H1 (cell line): ENCODE measurements at regions not wholly inside any gene's neighbourhood (a gene's known extent, or its start where the extent isn't known, plus 50 kb on each side); places are given as distances from the start of the nearest gene placed in this dataset.

Source experiments
- CTCF ChIA-PET: fragments of 300-600 bp; sonication (Branson Sonifier 250); formaldehyde crosslinking; loops from one replicate; lab custom pipeline; 2021; ENCODE audit not compliant: partially characterized antibody; lab: Charles Lee
- POLR2A ChIA-PET: fragments of 300-600 bp; sonication (Branson Sonifier 250); formaldehyde crosslinking; loops from one replicate; lab custom pipeline; 2021; ENCODE audit warnings: inconsistent platforms; ENCODE audit not compliant: partially characterized antibody; lab: Charles Lee
- DNase-seq, 2 experiments: peaks; one replicate each; pipeline versions ENCODE4 v3.0.0 to v3.0.0-alpha.2; 2010 to 2022; ENCODE audit warnings: low spot score in 2 of 2, low read depth in 1 of 2, mixed read lengths in 1 of 2
- FAIRE-seq: peaks from 2 replicates; lab custom pipeline; 2011; peaks lifted over from hg19 to GRCh38; lab: Jason Lieb, UNC
- H2AFZ ChIP-seq: 2 replicates; pipeline ENCODE4 v1.8.1; 2012; ENCODE audit warnings: low read length, inconsistent platforms
- H2AK5ac ChIP-seq: 2 replicates; pipeline ENCODE4 v1.6.1; 2013; ENCODE audit warnings: low read depth, low read length
- H2BK120ac ChIP-seq: replicated peaks from 2 replicates; pipeline ENCODE3; 2013; ENCODE audit warnings: low read depth, low read length, inconsistent platforms
- H2BK12ac ChIP-seq: 2 replicates; pipeline ENCODE4 v1.6.1; 2013; ENCODE audit warnings: low read depth, low read length
- H2BK15ac ChIP-seq: 2 replicates; pipeline ENCODE4 v1.6.1; 2013; ENCODE audit warnings: low read length
- H2BK20ac ChIP-seq: 2 replicates; pipeline ENCODE4 v1.6.1; 2013; ENCODE audit warnings: low read length
- H2BK5ac ChIP-seq: 2 replicates; pipeline ENCODE4 v1.6.1; 2013; ENCODE audit warnings: low read depth, low read length
- H3K14ac ChIP-seq: 2 replicates; pipeline ENCODE4 v1.6.1; 2013; ENCODE audit warnings: inconsistent platforms; ENCODE audit not compliant: insufficient read length
- H3K18ac ChIP-seq: 2 replicates; pipeline ENCODE4 v1.6.1; 2013; ENCODE audit warnings: low read length; ENCODE audit errors: extremely low read depth
- H3K23ac ChIP-seq: 2 replicates; pipeline ENCODE4 v1.6.1; 2013; ENCODE audit warnings: inconsistent platforms; ENCODE audit not compliant: insufficient read length
- H3K23me2 ChIP-seq: 2 replicates; pipeline ENCODE4 v1.6.1; 2013; ENCODE audit warnings: low read depth, low read length
- H3K27ac ChIP-seq: 2 replicates; pipeline ENCODE4 v1.6.1; 2011; ENCODE audit warnings: low read depth, low read length, inconsistent platforms
- H3K27me3 ChIP-seq, 4 experiments: replicated peaks in 1 of 4; 1 replicate in 1 of 4; 2 replicates in 3 of 4; pipeline versions ENCODE4 v1.6.1 to v1.8.1; 2011 to 2013; ENCODE audit warnings: low read length in 3 of 4, mild to moderate bottlenecking in 3 of 4, inconsistent platforms in 2 of 4, mixed read lengths in 2 of 4, moderate library complexity in 1 of 4; ENCODE audit not compliant: control insufficient read depth in 3 of 4, insufficient read depth in 3 of 4; ENCODE audit errors: extremely low read depth in 1 of 4
- H3K36me3 ChIP-seq, 4 experiments: 2 replicates each; pipeline versions ENCODE4 v1.6.1 to v1.8.1; 2011 to 2013; ENCODE audit warnings: mild to moderate bottlenecking in 4 of 4, low read length in 3 of 4, moderate library complexity in 2 of 4, control low read depth in 1 of 4, inconsistent platforms in 1 of 4; ENCODE audit not compliant: insufficient read depth in 4 of 4, control insufficient read depth in 2 of 4
- H3K4ac ChIP-seq: replicated peaks from 2 replicates; pipeline ENCODE3; 2013; ENCODE audit warnings: low read length, low read depth, mixed read lengths, inconsistent platforms; ENCODE audit not compliant: insufficient read length
- H3K4me1 ChIP-seq, 4 experiments: replicated peaks in 1 of 4; 1 replicate in 1 of 4; 2 replicates in 3 of 4; pipeline versions ENCODE4 v1.6.1 to v1.8.1; 2011 to 2013; ENCODE audit warnings: low read length in 3 of 4, inconsistent platforms in 2 of 4, mixed read lengths in 1 of 4; ENCODE audit not compliant: insufficient read depth in 4 of 4, control insufficient read depth in 3 of 4
- H3K4me2 ChIP-seq, 2 experiments: 2 replicates each; pipeline versions ENCODE4 v1.6.1 to v1.8.1; 2011 to 2013; ENCODE audit warnings: low read depth in 2 of 2, low read length in 2 of 2, control low read depth in 1 of 2, inconsistent platforms in 1 of 2, mild to moderate bottlenecking in 1 of 2; ENCODE audit not compliant: insufficient read depth in 1 of 2
- H3K4me3 ChIP-seq, 4 experiments: fragments of 200-600, 300-600 bp in 1 of 4; sonication (generic), shearing (Covaris generic), sonication (Bioruptor Twin) in 1 of 4; 2 replicates each; pipeline versions ENCODE4 v1.5.1 to v1.8.1; 2011 to 2016; ENCODE audit warnings: low read length in 4 of 4, low read depth in 3 of 4, control low read depth in 2 of 4, inconsistent platforms in 2 of 4, mild to moderate bottlenecking in 2 of 4, mixed read lengths in 1 of 4, moderate library complexity in 1 of 4; ENCODE audit not compliant: insufficient read depth in 2 of 4; ENCODE audit errors: extremely low read depth in 1 of 4
- H3K56ac ChIP-seq: replicated peaks from 2 replicates; pipeline ENCODE3; 2013; ENCODE audit warnings: low read depth, mild to moderate bottlenecking, mixed read lengths, low read length, inconsistent platforms; ENCODE audit not compliant: insufficient read length
- H3K79me1 ChIP-seq: 2 replicates; pipeline ENCODE4 v1.6.1; 2013; ENCODE audit warnings: low read depth, low read length, control low read depth
- H3K79me2 ChIP-seq, 2 experiments: 2 replicates each; pipeline versions ENCODE4 v1.6.1 to v1.8.1; 2012 to 2013; ENCODE audit warnings: low read length in 2 of 2, mild to moderate bottlenecking in 2 of 2, inconsistent platforms in 1 of 2; ENCODE audit not compliant: insufficient read depth in 2 of 2, control insufficient read depth in 1 of 2
- H3K9ac ChIP-seq, 4 experiments: replicated peaks in 1 of 4; 1 replicate in 1 of 4; 2 replicates in 3 of 4; pipeline versions ENCODE4 v1.6.1 to v1.8.1; 2011 to 2013; ENCODE audit warnings: low read depth in 3 of 4, low read length in 3 of 4, control low read depth in 2 of 4, mild to moderate bottlenecking in 2 of 4, moderate library complexity in 2 of 4, inconsistent platforms in 1 of 4; ENCODE audit errors: extremely low read depth in 1 of 4
- H3K9me3 ChIP-seq, 2 experiments: 2 replicates each; pipeline versions ENCODE4 v1.6.1 to v1.8.1; 2012 to 2013; ENCODE audit warnings: mild to moderate bottlenecking in 2 of 2, moderate library complexity in 2 of 2, control low read depth in 1 of 2, inconsistent platforms in 1 of 2, low read depth in 1 of 2, low read length in 1 of 2, mixed read lengths in 1 of 2; ENCODE audit not compliant: insufficient read depth in 2 of 2
- H4K20me1 ChIP-seq, 2 experiments: replicated peaks in 1 of 2; 2 replicates each; pipeline versions ENCODE3 to v1.8.1; 2011 to 2013; ENCODE audit warnings: inconsistent platforms in 2 of 2, low read length in 2 of 2, mild to moderate bottlenecking in 1 of 2; ENCODE audit not compliant: insufficient read depth in 2 of 2, control insufficient read depth in 1 of 2
- H4K5ac ChIP-seq: 2 replicates; pipeline ENCODE4 v1.6.1; 2013; ENCODE audit warnings: low read length, low read depth, mixed read lengths, inconsistent platforms; ENCODE audit not compliant: insufficient read length
- H4K8ac ChIP-seq: 2 replicates; pipeline ENCODE4 v1.8.0; 2013; ENCODE audit warnings: mild to moderate bottlenecking, moderate library complexity, low read length, inconsistent platforms; ENCODE audit not compliant: insufficient read depth; ENCODE audit errors: extremely low read depth
- H4K91ac ChIP-seq: replicated peaks from 2 replicates; pipeline ENCODE3; 2013; ENCODE audit warnings: low read length, mixed read lengths, inconsistent platforms; ENCODE audit not compliant: insufficient read length
- BRCA1 ChIP-seq: IDR thresholded peaks from 2 replicates; pipeline ENCODE4 v1.6.1; 2012; ENCODE audit warnings: low read depth, low read length, improper control_type of control experiment
- CHD1 ChIP-seq: IDR thresholded peaks from 2 replicates; pipeline ENCODE4 v1.6.1; 2012; ENCODE audit warnings: low read depth, low read length, improper control_type of control experiment
- GABPA ChIP-seq: IDR thresholded peaks from 2 replicates; pipeline ENCODE4 v1.6.1; 2011; ENCODE audit warnings: mild to moderate bottlenecking, low read length, moderate library complexity, borderline replicate concordance; ENCODE audit not compliant: insufficient read depth
- GTF2F1 ChIP-seq: IDR thresholded peaks from 2 replicates; pipeline ENCODE4 v1.6.1; 2012; ENCODE audit warnings: low read depth, low read length, improper control_type of control experiment, borderline replicate concordance
- HDAC2 ChIP-seq, 2 experiments: fragments of 300-600 bp in 1 of 2; sonication (generic) in 1 of 2; IDR thresholded peaks; 2 replicates each; pipeline ENCODE4 v1.6.1; 2011 to 2012; ENCODE audit warnings: low read depth in 2 of 2, low read length in 2 of 2, mild to moderate bottlenecking in 2 of 2, moderate library complexity in 2 of 2, borderline replicate concordance in 1 of 2, inconsistent platforms in 1 of 2
- MAX ChIP-seq: IDR thresholded peaks from 2 replicates; pipeline ENCODE4 v1.6.1; 2012; ENCODE audit warnings: inconsistent platforms
- NANOG ChIP-seq: IDR thresholded peaks from 2 replicates; pipeline ENCODE4 v1.6.1; 2011; ENCODE audit warnings: low read length, low read depth, mild to moderate bottlenecking, inconsistent platforms; ENCODE audit not compliant: insufficient read depth, poor library complexity, severe bottlenecking
- NRF1 ChIP-seq: IDR thresholded peaks from 2 replicates; pipeline ENCODE4 v1.6.1; 2011; ENCODE audit warnings: mild to moderate bottlenecking, low read depth, low read length, improper control_type of control experiment
- POLR2A ChIP-seq, 2 experiments: IDR thresholded peaks; 1 replicate in 1 of 2; 2 replicates in 1 of 2; pipeline ENCODE4 v1.6.1; 2011; ENCODE audit warnings: low read depth in 2 of 2, low read length in 2 of 2, mild to moderate bottlenecking in 2 of 2; ENCODE audit errors: control extremely low read depth in 1 of 2
- RAD21 ChIP-seq, 2 experiments: IDR thresholded peaks in 1 of 2; conservative IDR thresholded peaks in 1 of 2; 2 replicates each; pipeline ENCODE4 v1.6.1; 2011; ENCODE audit warnings: low read depth in 2 of 2, low read length in 2 of 2, improper control_type of control experiment in 1 of 2, inconsistent platforms in 1 of 2, mild to moderate bottlenecking in 1 of 2, moderate library complexity in 1 of 2
- RBBP5 ChIP-seq: IDR thresholded peaks from 2 replicates; pipeline ENCODE4 v1.7.1; 2012; ENCODE audit warnings: low read depth, mild to moderate bottlenecking, inconsistent platforms, low read length, moderate library complexity, borderline replicate concordance
- SIRT6 ChIP-seq: IDR thresholded peaks from one replicate; pipeline ENCODE4 v1.7.1; 2012; ENCODE audit warnings: low read length, inconsistent platforms
- TCF12 ChIP-seq: IDR thresholded peaks from 2 replicates; pipeline ENCODE4 v1.6.1; 2011; ENCODE audit warnings: low read depth, mild to moderate bottlenecking, low read length
- WGBS, 2 experiments: shearing (Covaris generic) in 1 of 2; methylation state at CpG; one replicate each; pipeline versions ENCODE4 v1.1.6 to v1.1.7; 2013 to 2015; ENCODE audit warnings: low lambda C conversion rate in 2 of 2, mixed read lengths in 2 of 2, inconsistent platforms in 1 of 2, low coverage in 1 of 2, missing lambda C conversion rate in 1 of 2; ENCODE audit not compliant: insufficient replicate concordance in 2 of 2, insufficient coverage in 1 of 2, insufficient read length in 1 of 2; ENCODE audit errors: extremely low coverage in 1 of 2, missing lambda C conversion rate in 1 of 2; 5-methylcytosine and 5-hydroxymethylcytosine counted together
- TF ChIP-seq, protein P1 (sequence below): IDR thresholded peaks from 2 replicates; pipeline ENCODE4 v1.6.1; 2012; ENCODE audit warnings: inconsistent platforms

DNA sequence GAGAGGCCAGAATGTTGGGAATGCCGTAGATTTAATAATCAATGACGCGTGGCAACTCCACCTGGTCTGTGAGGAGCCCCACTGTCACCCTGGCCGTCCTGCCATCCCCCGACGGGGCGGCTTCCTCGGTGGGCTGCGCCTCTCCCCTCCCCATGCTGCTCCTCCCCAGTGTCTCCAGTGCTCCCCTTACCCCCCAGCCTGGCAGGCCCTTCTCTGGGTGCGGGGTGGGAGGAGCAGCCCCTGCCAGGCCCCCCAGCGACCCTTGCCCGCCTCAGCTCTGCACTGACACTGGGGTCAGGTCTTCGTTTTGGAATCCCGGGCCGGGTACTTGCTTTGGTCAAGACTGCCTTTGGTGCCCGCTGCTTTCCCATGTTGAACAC, 82.3 kb upstream of the FRMD1 start:
- Histone ChIP-seq H3K4ac (no peak overlapping the region), H2BK20ac (no peak overlapping the region), H3K4me2 (no peak overlapping the region), H3K9ac (no peak overlapping the region), H3K79me1 (no peaks in the 10 kb centered on the region), H3K18ac (no peak overlapping the region), H2BK15ac (no peak overlapping the region), H2BK5ac (no peak overlapping the region), H2AFZ (no peak overlapping the region), H2BK120ac (no peak overlapping the region), H4K20me1 (no peaks in the 10 kb centered on the region), H4K5ac (no peak overlapping the region), H2AK5ac (no peak overlapping the region), H3K27ac (no peak overlapping the region), H3K23me2 (no peaks in the 10 kb centered on the region; the same call in 1 of the 2 replicates), H4K8ac (no peak overlapping the region), H3K4me1 (peaks cover 4 to 9% (median 7%) of the 10 kb centered on the region in 4 experiments; a peak in 6 of 7 replicates), H3K4me3 (no peak overlapping the region), H3K9me3 (no peaks in the 10 kb centered on the region), H3K36me3 (no peaks in the 10 kb centered on the region), H3K14ac (no peak overlapping the region), H3K56ac (no peak overlapping the region), H3K27me3 (peaks cover 0 to 2% (median 0%) of the 10 kb centered on the region in 4 experiments; a peak in 1 of 7 replicates), H3K23ac (no peak overlapping the region), H3K79me2 (no peaks in the 10 kb centered on the region), H2BK12ac (no peak overlapping the region), H4K91ac (no peak overlapping the region)
- DNase-seq (no peak), FAIRE-seq (no peak)
- CTCF ChIA-PET: interaction anchor here (1.4 kb wide), 1 partner anchor 104 kb away, joined by 4 read pairs; no protein-coding TSS in a partner anchor
- WGBS, 2 experiments: 90% methylated on average over 16 of the region's 16 CpGs; no CpG with 5 or more reads in 1 of the 2 experiments
- POLR2A ChIA-PET: no interaction called here
- no peak for TF ChIP-seq MAX
- TF ChIP-seq RBBP5: no peak
- TF ChIP-seq, protein P1, sequence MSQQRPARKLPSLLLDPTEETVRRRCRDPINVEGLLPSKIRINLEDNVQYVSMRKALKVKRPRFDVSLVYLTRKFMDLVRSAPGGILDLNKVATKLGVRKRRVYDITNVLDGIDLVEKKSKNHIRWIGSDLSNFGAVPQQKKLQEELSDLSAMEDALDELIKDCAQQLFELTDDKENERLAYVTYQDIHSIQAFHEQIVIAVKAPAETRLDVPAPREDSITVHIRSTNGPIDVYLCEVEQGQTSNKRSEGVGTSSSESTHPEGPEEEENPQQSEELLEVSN: no peak
- no peak for TF ChIP-seq TCF12
- TF ChIP-seq RAD21 (IDR thresholded peaks at IDR 0.05 in 1 of 2, conservative IDR thresholded peaks at IDR 0.05 in 1 of 2; ENCODE audit: low read depth in 2 of 2, low read length in 2 of 2): no peak
- no peak for TF ChIP-seq POLR2A (IDR thresholded peaks at IDR 0.05; ENCODE audit: control extremely low read depth in 1 of 2, low read depth in 2 of 2, low read length in 2 of 2)
- no peak for TF ChIP-seq HDAC2 (IDR thresholded peaks at IDR 0.05; ENCODE audit: borderline replicate concordance in 1 of 2, low read depth in 2 of 2, low read length in 2 of 2)
- TF ChIP-seq GTF2F1: no peak
- no peak for TF ChIP-seq CHD1
- no peak for TF ChIP-seq BRCA1
- TF ChIP-seq NRF1: no peak
- no peak for TF ChIP-seq NANOG
- no peak for TF ChIP-seq GABPA
- TF ChIP-seq SIRT6: no peak
